ENCODE measurements at regions not wholly inside any gene's neighbourhood (a gene's known extent, or its start where the extent isn't known, plus 50 kb on each side); places are given as distances from the start of the nearest gene placed in this dataset.

GRCh38 chr11:92766698-92767097, 202.8 kb upstream of the MTNR1B start:
- DNase-seq (ENCODE audit: extremely low spot score, insufficient read length, low read depth): no peak
- no peak for FAIRE-seq

GRCh38 chr11:92767416-92767815, 202.0 kb upstream of the MTNR1B start:
- FAIRE-seq: no peak
- DNase-seq (ENCODE audit: extremely low spot score, insufficient read length, low read depth): no peak

- FAIRE-seq (no peak), DNase-seq (ENCODE audit: extremely low spot score, insufficient read length, low read depth) (no peak)
Observed at GRCh38 chr11:92768121-92768840, 201.2 kb upstream of the MTNR1B start.

GRCh38 chr11:92769112-92769511, 200.3 kb upstream of the MTNR1B start:
- DNase-seq (ENCODE audit: extremely low spot score, insufficient read length, low read depth) (no peak), FAIRE-seq (no peak)

GRCh38 chr11:92770419-92770818, 199.0 kb upstream of the MTNR1B start:
- DNase-seq (ENCODE audit: extremely low spot score, insufficient read length, low read depth) (no peak), FAIRE-seq (no peak)

GRCh38 chr11:92770981-92771380, 198.5 kb upstream of the MTNR1B start:
- no peak for FAIRE-seq
- DNase-seq (ENCODE audit: extremely low spot score, insufficient read length, low read depth): no peak

GRCh38 chr11:92771701-92772100, 197.8 kb upstream of the MTNR1B start:
- FAIRE-seq (no peak), DNase-seq (ENCODE audit: extremely low spot score, insufficient read length, low read depth) (no peak)

- FAIRE-seq (no peak), DNase-seq (ENCODE audit: extremely low spot score, insufficient read length, low read depth) (no peak)
Observed at GRCh38 chr11:92775003-92775676, 194.3 kb upstream of the MTNR1B start.

GRCh38 chr11:92776676-92777075, 192.8 kb upstream of the MTNR1B start:
- FAIRE-seq: no peak
- no peak for DNase-seq (ENCODE audit: extremely low spot score, insufficient read length, low read depth)

- FAIRE-seq (no peak), DNase-seq (ENCODE audit: extremely low spot score, insufficient read length, low read depth) (no peak)
Observed at GRCh38 chr11:92779746-92780145, 189.7 kb upstream of the MTNR1B start.

GRCh38 chr11:92781151-92781550, 188.3 kb upstream of the MTNR1B start:
- FAIRE-seq (no peak), DNase-seq (ENCODE audit: extremely low spot score, insufficient read length, low read depth) (no peak)

- FAIRE-seq (no peak), DNase-seq (ENCODE audit: extremely low spot score, insufficient read length, low read depth) (no peak)
Observed at GRCh38 chr11:92782806-92783205, 186.6 kb upstream of the MTNR1B start.

GRCh38 chr11:92784331-92784730, 185.1 kb upstream of the MTNR1B start:
- no peak for FAIRE-seq
- DNase-seq (ENCODE audit: extremely low spot score, insufficient read length, low read depth): no peak

GRCh38 chr11:92787638-92788037, 181.8 kb upstream of the MTNR1B start:
- DNase-seq (ENCODE audit: extremely low spot score, insufficient read length, low read depth): no peak
- no peak for FAIRE-seq

GRCh38 chr11:92789761-92790160, 179.7 kb upstream of the MTNR1B start:
- FAIRE-seq (no peak), DNase-seq (ENCODE audit: extremely low spot score, insufficient read length, low read depth) (no peak)

- no peak for DNase-seq (ENCODE audit: extremely low spot score, insufficient read length, low read depth)
- FAIRE-seq: no peak
Observed at GRCh38 chr11:92790366-92790765, 179.1 kb upstream of the MTNR1B start.

GRCh38 chr11:92790926-92791616, 178.4 kb upstream of the MTNR1B start:
- no peak for FAIRE-seq

GRCh38 chr11:92791886-92792285, 177.6 kb upstream of the MTNR1B start:
- DNase-seq (ENCODE audit: extremely low spot score, insufficient read length, low read depth) (no peak), FAIRE-seq (no peak)

More at GRCh38 chr11:92790926-92791616, 178.4 kb upstream of the MTNR1B start:
- DNase-seq (ENCODE audit: extremely low spot score, insufficient read length, low read depth): no peak

- no peak for FAIRE-seq
- no peak for DNase-seq (ENCODE audit: extremely low spot score, insufficient read length, low read depth)
Observed at GRCh38 chr11:92793189-92793588, 176.3 kb upstream of the MTNR1B start.

- FAIRE-seq (no peak), DNase-seq (ENCODE audit: extremely low spot score, insufficient read length, low read depth) (no peak)
Observed at GRCh38 chr11:92794783-92795182, 174.7 kb upstream of the MTNR1B start.

- FAIRE-seq: no peak
- no peak for DNase-seq (ENCODE audit: extremely low spot score, insufficient read length, low read depth)
Observed at GRCh38 chr11:92796744-92797143, 172.7 kb upstream of the MTNR1B start.
